GM23248 (cell line): ENCODE measurements at regions not wholly inside any gene's neighbourhood (a gene's known extent, or its start where the extent isn't known, plus 50 kb on each side); places are given as distances from the start of the nearest gene placed in this dataset.

ENCODE experiments used
- EZH2 ChIP-seq: fragments of 200-600 bp; sonication (generic); IDR thresholded peaks from 2 replicates; pipeline ENCODE4 v1.6.1; 2018; ENCODE audit warnings: antibody characterized with exemption, mild to moderate bottlenecking; ENCODE audit not compliant: insufficient read depth, poor library complexity, severe bottlenecking
- EZH2phosphoT487 ChIP-seq: fragments of 200-600 bp; sonication (generic); IDR thresholded peaks from 2 replicates; pipeline ENCODE4 v1.6.1; 2018; ENCODE audit warnings: antibody characterized with exemption, moderate library complexity, mild to moderate bottlenecking, low read depth; ENCODE audit not compliant: insufficient read depth

GRCh38 chr2:6637330-6637729, 228.4 kb downstream of the CMPK2 start:
- TF ChIP-seq EZH2phosphoT487 (no peak), EZH2 (no peak)
